ENCODE measurements at regions not wholly inside any gene's neighbourhood (a gene's known extent, or its start where the extent isn't known, plus 50 kb on each side); places are given as distances from the start of the nearest gene placed in this dataset.

DNA sequence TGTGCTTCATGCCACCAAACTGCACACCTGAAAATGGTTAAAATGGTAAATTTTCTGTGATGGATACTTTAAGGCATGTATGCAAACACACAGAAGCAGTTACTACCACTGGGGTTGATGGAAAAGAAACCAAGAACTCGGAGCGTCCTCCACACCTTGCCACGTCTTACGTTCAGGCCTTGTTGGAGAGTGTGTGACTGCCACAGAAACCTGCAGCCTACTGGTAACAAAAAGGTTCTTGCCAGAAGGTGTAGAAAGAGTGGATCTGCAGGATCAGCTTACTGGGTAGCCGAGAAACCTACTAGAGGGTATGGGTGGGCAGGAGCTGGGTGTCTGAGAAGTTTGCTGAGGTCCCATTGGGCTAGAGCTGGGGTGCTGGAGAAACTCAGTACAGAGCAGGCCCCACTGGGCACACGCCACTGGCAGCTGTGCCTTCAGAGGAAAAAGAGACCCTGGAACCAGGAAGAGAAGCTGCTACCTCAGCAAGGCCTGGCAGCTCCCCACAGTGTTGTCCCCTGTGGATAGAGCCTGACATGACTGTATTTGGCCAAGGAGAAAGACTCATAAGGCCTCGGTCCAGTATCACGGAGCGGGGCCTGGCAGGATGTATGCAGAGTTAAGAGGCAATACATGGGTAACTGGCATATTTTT, 204.6 kb downstream of the SEC14L1 start:
- TF ChIP-seq, protein P1, sequence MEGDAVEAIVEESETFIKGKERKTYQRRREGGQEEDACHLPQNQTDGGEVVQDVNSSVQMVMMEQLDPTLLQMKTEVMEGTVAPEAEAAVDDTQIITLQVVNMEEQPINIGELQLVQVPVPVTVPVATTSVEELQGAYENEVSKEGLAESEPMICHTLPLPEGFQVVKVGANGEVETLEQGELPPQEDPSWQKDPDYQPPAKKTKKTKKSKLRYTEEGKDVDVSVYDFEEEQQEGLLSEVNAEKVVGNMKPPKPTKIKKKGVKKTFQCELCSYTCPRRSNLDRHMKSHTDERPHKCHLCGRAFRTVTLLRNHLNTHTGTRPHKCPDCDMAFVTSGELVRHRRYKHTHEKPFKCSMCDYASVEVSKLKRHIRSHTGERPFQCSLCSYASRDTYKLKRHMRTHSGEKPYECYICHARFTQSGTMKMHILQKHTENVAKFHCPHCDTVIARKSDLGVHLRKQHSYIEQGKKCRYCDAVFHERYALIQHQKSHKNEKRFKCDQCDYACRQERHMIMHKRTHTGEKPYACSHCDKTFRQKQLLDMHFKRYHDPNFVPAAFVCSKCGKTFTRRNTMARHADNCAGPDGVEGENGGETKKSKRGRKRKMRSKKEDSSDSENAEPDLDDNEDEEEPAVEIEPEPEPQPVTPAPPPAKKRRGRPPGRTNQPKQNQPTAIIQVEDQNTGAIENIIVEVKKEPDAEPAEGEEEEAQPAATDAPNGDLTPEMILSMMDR (IDR thresholded peaks at IDR 0.05): no peak
- no peak for TF ChIP-seq ZFX (IDR thresholded peaks at IDR 0.05; ENCODE audit: borderline replicate concordance)
- no peak overlapping the region for H3K27ac ChIP-seq

DNA sequence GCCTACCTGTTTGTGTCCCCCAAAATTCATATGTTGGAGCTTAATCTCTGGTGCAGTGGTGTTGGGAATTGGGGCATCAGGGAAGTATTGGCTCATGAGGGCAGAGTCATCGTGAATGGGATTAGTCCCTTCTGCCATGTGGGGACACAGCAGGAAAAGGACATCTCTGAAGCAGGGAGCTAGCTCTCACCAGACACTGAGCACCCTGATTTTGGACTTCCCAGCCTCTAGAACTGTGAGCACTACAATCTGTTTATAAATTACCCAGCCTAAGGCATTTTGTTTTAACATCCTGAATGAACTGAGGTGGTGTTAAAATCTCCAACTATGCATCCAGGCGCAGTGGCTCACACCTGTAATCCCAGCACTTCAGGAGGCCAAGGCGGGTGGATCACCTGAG, 206.0 kb downstream of the SEC14L1 start:
- TF ChIP-seq, protein P1 (IDR thresholded peaks at IDR 0.05): no peak
- TF ChIP-seq ZFX (IDR thresholded peaks at IDR 0.05; ENCODE audit: borderline replicate concordance): no peak
- no peak overlapping the region for H3K27ac ChIP-seq

DNA sequence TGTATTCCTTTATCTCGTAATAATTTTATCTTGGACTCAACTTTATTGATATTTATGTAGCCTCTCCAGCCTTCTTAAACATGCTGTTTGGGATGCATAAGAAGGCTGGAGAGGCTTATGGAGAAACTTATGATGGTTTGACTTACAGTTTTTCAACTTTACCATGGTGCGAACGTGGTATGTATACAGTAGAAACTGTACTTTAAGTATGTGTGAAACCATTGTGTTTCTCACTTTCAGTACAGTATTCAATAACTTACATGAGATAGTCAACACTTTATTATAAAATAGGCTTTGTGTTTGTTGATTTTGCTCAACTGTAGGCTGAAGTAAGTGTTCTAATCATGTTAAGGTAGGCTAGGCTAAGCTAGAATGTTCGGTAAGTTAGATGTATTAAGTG, 206.8 kb downstream of the SEC14L1 start:
- TF ChIP-seq ZFX (IDR thresholded peaks at IDR 0.05; ENCODE audit: borderline replicate concordance): no peak
- TF ChIP-seq, protein P1 (IDR thresholded peaks at IDR 0.05): no peak
- no peak overlapping the region for H3K27ac ChIP-seq

DNA sequence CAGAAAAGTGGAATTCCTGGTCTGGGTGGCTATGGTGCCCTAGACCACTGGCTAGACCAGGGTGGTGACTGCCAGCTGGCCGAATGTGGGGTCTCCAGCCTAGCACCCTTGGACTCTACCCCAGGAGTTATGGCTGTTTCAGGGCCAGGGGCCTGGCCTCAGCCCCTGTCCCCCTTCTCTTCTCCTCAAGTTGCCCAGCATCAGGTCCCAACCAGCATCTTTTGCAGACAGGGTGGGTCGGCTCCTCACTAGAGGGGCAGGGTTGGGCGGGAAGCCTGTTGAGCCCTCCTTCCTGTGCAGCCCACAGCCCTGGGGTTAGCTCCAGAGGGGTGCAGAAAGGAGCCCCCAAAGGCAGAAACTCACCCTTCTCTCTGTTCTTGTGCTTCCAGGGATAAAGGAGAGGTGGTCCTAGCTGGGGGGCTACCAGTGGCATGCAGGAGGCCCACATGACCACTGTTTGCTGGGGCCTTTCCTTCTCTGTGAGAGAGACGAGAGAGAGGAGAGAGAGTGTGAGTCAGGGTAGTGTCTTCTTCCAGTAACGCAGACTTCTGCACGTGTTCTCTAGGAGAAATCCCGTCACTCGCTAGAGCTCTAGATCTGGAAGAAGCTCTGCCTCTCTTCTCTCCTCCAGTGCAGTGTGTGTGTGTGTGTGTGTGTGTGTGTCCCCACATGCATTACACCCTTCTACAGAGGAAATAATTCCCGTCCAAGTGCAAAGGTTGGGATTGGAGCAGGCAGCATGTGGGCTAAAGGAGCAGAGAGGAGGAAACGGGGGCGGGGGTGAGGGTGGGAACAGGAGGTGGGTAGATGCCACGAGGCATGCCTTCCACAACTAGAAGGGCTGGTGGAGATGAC, 209.4 kb downstream of the SEC14L1 start:
- no peak overlapping the region for H3K27ac ChIP-seq
- TF ChIP-seq ZFX (IDR thresholded peaks at IDR 0.05; ENCODE audit: borderline replicate concordance): no peak

DNA sequence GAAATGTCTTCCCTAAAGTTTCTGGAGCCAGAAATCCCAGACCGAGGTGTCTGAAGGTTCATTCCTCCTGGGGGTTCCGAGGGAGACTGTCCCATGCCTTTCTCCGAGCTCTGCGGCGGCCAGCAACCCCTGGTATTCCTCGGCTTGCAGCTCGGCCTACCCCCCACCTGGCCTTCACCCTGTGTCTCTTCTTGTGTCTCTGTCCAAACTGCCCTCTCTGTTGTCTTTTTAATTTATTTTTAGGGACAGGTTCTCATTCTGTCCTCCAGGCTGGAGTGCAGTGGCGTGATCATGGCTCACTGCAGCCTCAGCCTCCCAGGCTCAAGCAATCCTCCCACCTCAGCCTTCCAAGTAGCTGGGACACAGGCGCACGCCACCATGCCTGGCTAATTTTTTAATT, 211.7 kb downstream of the SEC14L1 start:
- TF ChIP-seq, protein P1 (IDR thresholded peaks at IDR 0.05): no peak
- TF ChIP-seq ZFX (IDR thresholded peaks at IDR 0.05; ENCODE audit: borderline replicate concordance): no peak
- H3K27ac ChIP-seq: no peak overlapping the region

DNA sequence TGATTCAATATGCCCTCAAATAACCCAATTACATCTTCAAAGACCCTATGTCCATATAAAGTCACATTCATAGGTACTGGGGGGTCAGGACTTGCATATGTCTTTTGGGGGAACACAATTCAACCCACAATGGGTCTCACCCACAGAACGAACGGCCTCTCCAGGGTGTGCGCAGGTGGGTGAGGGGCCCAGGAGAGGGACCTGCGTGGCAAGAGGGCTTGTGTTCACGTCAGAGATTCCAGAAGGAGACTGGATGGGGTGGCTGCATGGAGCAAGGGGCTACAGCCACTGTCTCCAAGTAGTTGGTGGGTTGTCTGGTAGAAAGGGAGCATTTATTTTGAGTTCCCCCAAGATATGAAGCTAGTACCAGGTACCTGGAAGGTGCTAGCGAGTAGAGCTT, 212.2 kb downstream of the SEC14L1 start:
- H3K27ac ChIP-seq: no peak overlapping the region
- TF ChIP-seq, protein P1 (IDR thresholded peaks at IDR 0.05): no peak
- TF ChIP-seq ZFX (IDR thresholded peaks at IDR 0.05; ENCODE audit: borderline replicate concordance): no peak

DNA sequence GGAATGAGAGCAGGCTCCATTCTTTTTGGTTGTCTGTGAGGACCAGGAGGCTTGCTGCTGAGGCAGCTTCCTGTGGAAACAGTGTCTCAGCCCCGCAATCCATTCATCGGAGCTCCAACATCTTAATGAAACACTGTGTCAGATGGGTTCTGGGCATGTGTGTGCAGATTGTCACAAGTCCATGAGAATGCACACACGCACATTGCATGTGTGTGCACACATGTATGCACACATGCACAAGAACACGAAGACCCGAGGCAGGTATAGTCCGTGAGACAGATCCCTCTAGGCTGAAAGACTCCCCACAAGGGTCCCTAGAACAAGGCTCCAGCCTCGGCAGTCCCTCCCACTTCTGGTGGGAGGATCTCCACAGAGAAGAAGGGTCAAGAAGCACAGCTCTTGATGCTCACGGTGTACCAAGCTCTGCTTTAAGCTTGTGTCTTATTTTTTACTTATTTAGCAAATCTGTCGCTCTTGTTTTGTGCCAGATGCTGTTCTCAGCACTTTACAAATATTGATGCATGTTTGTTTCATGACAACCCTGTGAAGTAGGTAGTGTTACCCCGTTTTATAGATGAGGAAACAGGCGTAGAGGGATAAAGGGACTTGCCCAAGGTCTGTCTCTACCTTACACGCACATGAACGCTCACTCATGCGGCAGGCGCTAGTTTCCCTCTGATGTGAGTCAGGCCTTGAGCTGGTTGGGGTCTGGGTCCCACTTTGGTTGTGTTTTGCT, 213.1 kb downstream of the SEC14L1 start:
- no peak overlapping the region for H3K27ac ChIP-seq
- TF ChIP-seq, protein P1 (IDR thresholded peaks at IDR 0.05): no peak
- TF ChIP-seq ZFX (IDR thresholded peaks at IDR 0.05; ENCODE audit: borderline replicate concordance): no peak

Measured in 22Rv1 (cell line).